CD4-positive, alpha-beta T cell treated with Interleukin-4 for 4 hours (primary cell): ENCODE measurements at regions not wholly inside any gene's neighbourhood (a gene's known extent, or its start where the extent isn't known, plus 50 kb on each side); places are given as distances from the start of the nearest gene placed in this dataset.

ENCODE experiments used
- DNase-seq: peaks from one replicate; pipeline ENCODE4 v3.0.0-alpha.2; 2020

DNA sequence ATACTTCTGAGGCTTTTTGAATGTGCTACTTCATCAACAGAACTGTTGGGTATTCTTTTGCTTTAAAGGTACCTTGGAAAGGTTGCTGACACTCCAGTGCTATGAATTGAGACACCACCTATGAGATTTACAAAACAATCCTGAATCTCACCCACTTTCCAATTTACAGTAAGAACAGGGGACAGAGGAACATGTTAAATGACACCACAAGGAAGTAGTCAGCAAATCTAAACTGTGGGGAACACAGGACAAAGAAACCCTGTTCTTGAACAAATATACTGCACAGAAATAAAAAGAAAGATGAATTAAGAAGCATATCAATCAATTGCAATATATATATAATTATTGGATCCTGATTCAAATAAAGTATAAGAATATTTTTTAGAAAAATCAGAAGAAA is 216.7 kb upstream of the ARID1B start:
- no peak for DNase-seq

DNA sequence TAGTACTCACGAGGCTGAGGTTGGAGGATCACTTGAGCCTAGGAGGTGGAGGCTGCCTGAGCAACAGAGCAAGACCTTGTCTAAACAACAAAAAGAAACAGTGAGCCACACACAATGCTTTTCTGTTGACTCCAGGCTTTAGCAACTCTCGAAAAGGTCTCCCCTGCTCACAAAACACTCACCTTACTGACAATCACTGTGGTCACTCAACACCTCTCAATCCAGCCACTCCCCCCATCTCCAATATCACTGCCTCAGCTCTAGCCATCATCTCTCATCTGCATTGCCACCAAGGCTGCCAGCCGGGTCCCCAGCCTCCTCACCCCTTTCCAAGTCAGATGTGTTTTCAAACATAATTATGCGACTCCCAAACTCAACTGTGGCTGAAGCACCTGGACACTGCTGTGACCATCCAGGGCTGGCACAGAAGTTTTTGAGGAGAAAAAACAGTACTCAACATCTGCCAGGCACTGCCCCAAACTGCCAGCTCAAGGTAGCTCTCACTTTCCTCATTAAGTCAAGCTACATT is 218.0 kb upstream of the ARID1B start:
- DNase-seq = no peak

DNA sequence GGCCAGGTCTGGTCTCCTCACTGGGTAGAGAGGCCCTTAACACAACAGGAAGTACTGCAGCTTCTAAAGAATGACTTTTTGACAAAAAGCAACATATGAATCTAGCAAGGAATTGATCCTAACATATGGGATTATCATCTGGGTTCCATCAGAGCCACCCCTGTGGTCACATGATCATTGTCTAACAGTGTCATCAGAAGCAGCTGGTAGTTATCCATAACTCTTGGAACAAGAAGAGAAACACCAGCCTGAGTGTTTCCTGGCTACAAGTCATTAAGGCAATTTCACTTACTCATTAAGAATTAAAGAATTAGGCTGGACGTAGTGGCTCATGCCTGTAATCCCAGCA is 219.3 kb upstream of the ARID1B start:
- DNase-seq = no peak

DNA sequence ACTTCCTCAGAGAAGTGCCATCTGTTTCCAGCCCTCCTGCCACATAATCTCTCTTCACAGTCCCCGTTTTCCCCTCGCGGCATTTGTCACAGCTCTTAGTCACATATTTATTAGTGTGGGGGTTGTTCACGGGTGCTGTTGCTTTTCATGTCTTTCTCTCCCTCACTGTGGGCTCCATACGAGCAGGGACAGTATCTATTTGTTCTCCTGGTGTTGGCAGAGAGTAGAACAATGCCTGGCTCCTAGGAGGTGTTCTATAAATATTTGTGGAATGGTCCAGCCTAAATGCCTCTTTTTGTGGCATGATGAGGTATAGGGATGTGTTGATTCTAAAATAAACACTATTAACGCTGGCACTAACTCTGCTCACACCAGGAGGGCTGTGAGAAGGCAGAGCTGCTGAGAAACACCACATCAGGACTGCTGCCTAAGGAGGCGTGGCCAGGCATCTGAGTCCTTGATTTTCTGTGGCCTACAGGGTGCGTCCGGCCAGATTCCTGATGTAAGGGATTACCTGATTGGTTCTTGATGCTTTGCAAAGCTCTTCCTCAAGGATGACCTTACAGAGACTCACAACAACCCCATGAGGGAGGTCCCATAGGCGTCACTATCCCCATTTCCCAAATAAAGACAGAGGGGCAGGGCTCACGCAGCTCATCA is 219.8 kb upstream of the ARID1B start:
- DNase-seq = no peak

DNA sequence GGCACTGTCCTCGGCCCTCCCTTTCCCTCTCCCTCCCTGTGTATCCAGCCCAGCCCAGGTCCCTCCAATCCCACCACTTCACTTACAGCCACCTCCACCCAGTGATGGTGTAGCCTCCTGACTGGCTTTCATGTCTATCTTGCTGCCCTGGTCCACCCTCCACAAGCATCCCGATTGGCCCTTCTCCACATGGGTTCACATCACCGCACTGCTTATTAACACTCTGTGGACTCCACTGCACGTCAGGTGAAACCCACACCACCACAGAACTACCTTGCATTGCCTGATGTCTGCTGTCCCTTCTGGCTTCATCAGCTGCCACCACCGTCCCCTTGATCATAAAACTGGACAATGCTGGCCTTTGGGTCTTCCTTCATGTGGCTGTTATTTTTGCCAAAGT is 220.4 kb upstream of the ARID1B start:
- no peak for DNase-seq

DNA sequence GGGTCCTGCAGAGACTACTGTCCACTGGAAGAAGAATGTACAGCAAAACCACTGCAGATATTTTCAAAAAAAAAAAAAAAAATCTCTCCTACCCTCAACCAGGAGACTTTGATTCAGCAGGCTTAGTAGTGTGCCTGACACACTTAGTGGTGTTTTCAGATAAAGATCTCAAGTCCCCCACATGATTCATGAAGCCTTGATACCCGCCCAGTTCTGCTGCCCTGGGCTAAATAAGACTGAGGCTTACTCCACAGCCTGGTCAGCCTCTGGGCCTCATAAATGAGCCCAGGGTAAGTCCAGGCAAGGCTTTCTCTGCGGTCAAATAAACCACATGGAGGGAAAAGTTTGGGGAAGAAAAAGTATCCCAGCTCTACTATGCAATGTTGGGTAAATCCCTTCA is 222.1 kb upstream of the ARID1B start:
- no peak for DNase-seq

DNA sequence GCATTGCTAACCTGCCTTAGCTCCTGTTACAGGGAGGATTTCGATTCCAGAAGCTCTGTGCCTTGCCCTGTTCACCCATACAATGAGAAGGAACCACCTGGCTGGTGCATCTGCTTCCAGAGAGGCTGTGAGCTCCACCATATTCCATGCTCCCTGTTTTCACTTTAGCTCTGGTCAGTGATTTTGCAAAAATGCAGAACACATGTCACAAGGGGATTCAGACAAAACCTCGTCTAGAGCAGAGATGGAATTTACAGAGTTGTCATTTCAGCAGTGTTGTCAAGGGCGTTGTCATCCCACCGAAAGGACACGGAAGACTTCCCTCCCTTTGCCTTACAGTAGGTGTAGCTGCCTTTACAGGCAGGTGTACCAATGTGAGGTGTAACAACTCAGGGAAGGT is 223.0 kb upstream of the ARID1B start:
- DNase-seq = no peak

DNA sequence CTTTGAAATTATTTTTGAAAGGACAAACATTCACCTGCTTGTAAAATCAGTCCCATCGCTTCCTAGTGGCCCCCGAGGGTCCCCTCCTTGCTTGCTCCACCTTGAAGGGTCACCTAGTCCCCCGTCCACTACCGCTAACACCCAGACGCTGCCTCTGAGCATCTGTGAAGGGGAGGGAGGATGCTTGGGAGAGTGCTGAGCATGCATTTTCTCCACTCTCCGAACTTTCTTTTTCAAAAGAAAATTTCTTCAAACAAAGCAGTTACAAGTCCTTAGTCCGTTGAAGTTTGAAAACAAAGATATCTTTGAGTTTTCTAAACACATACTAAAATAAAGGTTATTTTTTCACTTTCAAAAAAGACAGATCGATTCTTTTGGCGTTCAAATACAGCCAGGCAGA is 224.3 kb upstream of the ARID1B start:
- no peak for DNase-seq

DNA sequence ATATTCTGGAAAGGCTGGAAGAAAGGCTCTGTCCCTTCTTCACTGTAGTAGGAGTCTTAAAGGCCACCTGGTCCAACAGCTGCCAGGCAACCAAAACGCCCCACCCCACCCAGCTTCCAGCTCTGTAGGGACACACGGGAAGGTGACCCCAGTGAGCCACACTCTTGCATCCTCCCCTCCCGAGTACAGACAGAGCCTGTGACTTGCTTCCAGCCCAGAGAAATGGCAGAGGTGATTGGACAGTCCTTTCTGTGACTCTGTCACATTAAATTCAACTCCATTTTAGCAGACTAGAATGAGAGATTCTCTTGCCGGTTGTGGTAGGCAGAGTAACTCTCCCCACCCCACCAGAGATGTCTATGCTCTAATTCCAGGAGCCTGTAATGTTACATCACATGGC is 226.2 kb upstream of the ARID1B start:
- DNase-seq = no peak

DNA sequence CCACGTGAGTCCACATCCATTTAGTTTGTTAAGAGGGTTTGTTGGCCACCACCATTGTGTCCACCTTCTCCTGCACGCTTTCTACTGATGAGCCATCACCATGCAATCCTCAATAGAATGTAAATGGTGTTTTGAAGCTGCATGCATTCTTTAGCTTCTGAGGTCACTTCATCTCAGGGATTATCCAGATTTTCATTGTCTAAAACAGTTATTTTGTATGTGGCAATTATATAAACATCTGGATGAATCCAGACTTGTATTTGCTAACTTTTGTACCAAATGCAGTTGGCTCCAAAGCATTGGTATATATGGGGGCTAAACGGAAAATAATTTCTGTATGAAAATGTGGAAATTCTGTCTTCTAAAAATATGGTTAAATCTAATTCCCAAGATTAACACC is 231.2 kb upstream of the ARID1B start:
- no peak for DNase-seq

DNA sequence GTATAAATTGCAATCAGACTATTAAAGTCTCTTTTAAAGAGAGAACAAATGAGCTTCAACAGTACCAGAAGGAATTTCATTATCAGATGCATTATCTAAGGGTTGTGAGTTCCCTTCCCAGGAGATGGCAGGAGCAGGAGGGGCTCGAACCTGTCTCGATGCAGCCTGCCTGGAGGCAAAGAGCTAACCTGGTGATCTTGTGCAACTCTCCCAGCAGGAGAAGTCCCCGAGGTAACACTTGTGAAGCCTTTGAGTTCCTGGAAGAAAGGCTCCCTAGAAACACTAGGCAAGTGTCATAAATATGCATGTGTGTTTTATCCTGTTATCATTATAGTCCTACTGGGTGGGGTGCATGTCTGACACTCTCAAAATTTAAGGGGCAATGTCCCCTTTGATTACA is 232.2 kb upstream of the ARID1B start:
- DNase-seq = no peak

DNA sequence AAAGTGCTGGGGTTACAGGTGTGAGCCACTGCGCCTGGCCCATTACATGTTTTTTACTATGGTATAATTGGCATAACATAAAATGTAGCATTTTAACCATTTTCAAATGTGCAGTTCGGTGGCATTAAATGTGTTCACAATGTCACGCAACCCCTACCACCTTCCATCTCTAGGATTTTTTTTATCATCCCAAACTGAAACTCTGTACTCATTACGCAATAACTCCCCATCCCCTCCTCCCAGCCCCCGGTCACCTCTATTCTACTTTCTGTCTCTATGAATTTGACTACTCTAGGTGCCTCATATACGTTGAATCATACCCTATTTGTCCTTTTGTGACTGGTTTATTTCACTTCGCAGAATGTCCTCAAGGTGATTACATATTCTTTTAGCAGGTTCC is 233.1 kb upstream of the ARID1B start:
- no peak for DNase-seq

DNA sequence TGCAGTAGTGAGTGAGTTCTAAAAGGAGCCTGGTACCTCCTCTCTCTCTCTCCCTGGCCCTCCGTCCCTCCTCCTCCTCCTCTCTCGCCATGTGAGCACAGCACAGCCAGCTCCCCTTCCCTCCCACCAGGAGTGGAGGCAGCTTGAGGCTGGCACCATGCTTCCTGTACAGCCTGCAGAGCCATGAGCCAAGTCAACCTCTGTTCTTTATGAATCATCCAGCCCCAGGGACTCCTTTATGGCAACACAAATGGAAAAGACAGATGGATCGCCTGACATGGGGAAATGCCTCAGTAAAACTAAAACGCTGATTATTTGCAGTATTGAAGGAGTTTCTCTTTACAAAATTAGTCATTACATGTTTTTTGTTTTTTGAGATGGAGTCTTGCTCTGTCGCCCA is 233.7 kb upstream of the ARID1B start:
- DNase-seq = no peak

DNA sequence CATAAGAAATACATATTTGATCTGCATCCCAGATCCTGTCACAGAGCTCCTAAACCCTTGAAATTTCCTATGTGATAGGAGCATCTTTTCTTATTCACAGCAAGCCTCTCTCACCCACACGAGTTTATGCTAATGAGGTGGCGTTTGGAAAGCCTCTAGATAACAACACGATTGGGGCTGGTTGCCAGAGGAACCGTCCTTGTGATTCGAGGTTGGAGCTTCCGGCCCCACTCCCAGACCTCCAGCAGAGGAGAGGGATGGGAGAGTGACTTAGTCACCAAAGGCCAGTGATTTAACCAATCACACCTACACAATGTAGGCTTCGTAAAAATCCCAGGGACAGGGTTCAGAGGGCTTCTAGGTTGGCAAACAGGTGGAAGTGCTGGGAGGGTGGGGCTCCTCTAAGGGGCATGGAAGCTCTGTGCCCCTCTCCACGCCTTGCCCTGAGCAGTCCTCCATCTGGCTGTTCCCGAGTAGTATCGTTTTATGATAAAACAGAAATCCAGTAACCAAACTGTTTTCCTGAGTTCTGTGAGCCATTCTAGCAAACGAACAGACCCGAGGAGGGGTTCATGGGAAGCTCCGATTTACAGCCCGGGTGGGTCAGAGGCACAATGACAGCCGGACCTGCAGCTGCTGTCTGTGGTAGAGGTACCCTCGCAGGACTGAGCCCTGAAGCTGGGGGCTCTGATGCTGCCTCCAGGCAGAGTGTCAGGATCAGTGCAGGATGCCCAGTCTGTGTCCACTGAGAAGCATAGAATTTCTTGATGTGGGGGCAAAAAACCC is 238.1 kb upstream of the ARID1B start:
- no peak for DNase-seq

DNA sequence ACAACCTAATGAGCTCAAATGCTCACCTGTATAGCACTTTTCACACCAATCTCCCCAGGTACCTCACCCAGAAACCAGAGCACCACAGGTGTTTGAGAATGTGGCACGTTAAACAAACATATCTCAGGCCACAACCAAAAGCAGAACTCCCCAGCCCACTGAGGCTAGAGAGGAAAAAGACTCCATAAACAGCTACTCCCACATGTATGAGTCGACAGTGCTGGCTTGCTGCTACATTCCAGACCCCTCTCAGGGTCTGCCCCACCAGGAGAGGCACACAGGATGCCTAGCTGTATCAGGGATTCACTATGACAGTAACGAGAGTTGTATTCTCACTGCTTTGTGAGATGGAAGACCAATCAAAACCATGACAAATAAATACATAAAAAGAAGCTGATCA is 242.6 kb upstream of the ARID1B start:
- no peak for DNase-seq

DNA sequence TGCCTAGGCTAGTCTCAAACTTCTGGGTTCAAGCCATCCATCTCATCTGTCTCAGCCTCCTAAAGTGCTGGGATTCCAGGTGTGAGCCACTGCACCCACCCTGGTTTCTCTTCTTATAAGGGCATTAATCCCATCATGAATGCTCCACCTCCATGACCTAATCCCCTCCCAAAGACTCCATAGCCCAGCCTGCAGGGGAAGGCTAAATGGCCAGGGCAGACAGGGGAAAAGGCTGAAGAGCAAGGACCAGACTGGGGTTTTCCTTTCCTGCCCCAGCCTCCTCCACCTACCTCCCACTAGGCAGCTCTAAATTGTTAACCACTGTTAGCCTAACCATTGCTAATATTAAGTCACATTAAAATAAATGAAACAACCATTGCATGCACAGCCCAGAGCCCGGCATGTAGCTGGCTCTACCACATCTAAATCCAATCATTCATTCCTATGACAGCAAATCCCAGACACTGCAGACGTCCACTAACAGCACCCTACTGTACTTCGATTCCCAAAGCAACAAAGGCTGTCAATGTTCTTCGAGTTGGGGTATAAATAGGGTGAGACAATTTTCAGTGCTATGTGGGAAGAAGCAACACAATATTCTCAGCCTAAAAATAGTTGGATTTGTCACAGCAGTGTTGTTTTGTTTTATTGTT is 243.2 kb upstream of the ARID1B start:
- no peak for DNase-seq

DNA sequence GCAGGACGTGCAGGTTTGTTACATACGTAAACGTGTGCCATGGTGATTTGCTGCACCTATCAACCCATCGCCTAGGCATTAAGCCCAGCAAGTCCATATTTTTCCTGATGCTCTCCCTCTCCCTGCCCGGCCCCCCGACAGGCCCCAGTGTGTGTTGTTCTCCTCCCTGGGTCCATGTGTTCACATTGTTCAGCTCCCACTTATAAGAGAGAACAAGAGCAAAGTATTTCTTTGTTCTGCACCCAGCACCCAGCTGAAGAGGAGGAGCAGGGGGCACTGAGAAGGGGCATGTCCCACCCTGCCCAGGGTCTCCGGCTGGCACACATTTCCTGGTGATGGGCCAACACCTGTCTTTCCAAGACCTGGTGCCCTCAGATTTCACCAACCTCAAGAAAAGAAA is 251.1 kb upstream of the ARID1B start:
- DNase-seq = no peak

DNA sequence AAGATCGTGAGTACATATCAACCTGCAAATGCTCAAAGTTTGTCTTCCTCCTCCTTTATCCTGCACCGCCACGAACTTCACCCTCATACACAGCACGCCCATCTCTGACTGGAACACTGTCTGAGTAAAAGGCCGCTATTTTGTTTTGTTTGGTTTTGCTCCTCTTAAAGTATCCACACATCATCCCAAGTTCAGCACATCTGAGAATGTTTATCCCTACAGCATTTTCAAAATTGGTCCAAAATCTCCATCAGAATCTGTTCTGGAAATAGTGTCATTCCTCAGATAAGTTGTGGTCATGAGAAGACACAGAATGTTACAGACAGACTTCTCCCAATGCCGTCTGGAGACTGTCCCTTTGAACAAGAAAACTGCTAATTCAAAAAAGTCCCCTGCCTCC is 251.6 kb upstream of the ARID1B start:
- DNase-seq = no peak

DNA sequence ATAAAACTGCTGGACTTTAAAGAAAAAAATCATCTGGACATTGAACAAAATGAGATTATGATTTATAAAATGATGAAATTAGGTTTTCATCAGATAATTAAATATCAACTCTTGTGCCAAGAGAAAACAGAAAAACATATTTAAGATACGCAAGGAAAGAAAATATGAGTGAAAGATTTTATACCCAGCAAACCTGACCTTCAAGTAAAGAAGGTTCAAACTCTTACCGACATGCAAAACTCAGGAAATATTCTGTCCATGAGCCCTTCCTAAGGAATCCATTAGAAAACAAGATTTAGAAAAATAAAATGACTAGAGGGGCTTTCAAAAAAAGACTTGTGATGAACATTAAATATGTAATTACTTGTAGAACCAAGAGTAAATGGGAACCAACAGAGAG is 257.2 kb upstream of the ARID1B start:
- DNase-seq = no peak

DNA sequence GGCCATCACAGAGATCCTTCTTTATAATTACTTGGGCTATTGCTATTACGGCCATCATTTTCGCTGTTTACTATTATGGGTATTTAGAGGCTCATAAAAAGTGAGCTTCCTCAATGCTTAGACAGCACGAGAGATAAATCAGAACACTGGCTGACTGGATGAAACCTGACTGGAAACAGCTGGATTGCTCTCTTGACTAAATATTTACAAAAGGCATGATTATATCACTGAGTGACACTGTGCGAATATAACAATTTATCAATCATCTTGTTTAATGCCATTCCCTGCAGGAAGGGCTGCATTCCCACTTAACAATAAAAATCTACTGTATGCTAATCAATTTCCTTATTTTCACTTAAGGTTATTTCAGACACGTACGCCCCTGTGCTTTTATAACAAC is 260.1 kb upstream of the ARID1B start:
- no peak for DNase-seq

DNA sequence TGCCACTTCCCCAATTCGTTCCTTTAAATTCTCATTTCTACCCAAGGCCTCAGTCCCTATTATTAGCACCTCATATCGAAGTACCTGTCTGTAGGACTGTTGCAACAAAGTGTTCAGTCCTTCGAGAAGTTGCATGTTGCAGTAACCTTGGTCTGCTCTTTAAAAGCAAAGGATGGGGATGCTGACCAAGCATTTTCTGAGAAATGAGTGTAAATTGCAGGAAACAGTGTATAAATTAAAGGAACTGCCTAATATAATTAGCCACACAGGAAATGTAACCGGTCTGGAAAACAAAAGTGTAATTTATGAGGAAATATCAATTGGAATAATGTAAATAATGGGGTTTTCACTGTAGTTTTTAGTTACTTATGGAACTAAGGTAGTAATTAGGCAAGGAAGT is 261.9 kb upstream of the ARID1B start:
- DNase-seq = no peak

DNA sequence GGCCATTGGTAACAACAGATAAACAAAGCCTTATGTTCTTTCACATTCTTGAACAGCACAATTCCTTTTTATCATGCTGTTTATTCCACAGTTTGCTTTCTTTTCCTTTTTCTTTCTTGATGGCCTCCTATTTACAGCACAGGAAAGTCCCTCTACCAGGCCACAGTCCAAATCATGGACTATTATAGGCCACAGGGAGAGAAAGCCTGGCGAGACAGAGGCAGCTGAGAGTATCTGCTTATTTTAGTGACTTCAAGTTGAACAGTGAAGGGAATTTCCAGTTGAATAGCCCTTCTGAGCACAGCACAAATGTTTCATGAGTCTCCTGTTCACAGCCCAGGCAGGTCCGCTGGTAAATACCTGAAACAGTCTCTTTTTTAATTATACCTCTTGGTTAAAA is 263.7 kb upstream of the ARID1B start:
- no peak for DNase-seq

DNA sequence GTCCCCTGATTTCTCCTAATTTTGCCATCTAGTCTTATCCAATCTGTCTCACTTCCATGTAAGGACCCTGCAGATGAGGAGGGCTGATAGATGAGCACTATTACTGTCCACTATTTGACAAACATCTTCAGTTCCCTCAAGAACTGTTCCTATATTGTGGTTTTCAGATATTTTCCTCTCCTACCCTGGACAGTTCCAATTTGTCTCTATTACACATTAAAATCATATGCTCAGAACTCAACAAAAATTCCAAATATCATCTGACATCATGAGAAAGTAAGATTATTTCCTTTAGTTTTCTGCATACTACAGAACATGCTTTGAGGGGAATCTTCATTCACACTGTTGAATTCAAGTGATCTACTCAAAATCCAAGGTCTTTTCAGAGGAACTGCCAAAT is 265.6 kb upstream of the ARID1B start:
- DNase-seq = no peak

DNA sequence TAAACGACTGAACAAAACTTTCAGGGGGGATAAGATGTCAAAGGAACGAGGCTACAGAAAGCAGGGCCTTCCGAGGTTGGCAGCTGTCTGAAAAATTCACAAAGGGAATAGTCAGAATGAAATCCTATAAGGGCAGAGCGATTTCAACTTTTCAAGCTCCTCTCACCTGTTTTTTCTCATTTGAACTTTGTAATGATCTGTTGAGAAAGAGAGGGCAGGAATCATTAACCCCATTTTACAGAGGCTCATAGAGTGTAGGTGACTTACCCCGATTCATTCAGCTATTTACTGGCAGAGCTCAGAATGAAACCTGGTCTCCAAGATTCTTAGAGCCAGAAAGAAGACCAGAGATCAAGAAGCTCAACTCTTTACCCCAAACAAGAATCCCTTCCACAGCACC is 266.1 kb upstream of the ARID1B start:
- DNase-seq = no peak
